ENCODE measurements at regions not wholly inside any gene's neighbourhood (a gene's known extent, or its start where the extent isn't known, plus 50 kb on each side); places are given as distances from the start of the nearest gene placed in this dataset.

- no peaks in the 10 kb centered on the region for H3K4me1 ChIP-seq
- H3K4me2 ChIP-seq, result no peak overlapping the region
- no peak overlapping the region for H3K9ac ChIP-seq
- no peaks in the 10 kb centered on the region for H3K9me3 ChIP-seq (replicated peaks in 1 of 11)
- no peaks in the 10 kb centered on the region for H3K36me3 ChIP-seq
- no peaks in the 10 kb centered on the region for H4K20me1 ChIP-seq
- H3K27ac ChIP-seq, result no peak overlapping the region
- no peak overlapping the region for H3K4me3 ChIP-seq
- no peak for TF ChIP-seq Cebpa-rat (IDR thresholded peaks at IDR 0.05)
- no peaks in the 10 kb centered on the region for H3K27me3 ChIP-seq
Observed at GRCh38 chr3:154040283-154040682, 80.9 kb upstream of the ARHGEF26 start.

DNA sequence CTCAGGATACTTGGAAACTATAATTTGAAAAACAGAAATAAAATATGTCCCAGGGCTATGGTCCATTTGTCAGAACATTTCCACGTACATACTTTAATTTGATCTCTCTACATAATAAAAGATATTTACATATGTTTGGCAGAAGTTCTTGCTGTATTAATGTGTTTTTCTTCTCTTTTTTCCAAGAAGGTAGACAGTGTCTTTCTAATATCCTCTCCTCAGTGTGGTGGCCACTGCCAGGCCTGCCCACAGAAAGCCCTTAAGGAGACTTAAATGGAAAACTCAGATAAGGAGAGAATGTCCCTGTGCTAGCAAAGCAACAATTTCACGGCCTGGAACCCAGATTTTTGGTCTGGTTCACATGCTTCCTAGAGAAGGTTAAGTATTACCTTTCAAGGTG is 76.5 kb upstream of the ARHGEF26 start:
- no peaks in the 10 kb centered on the region for H4K20me1 ChIP-seq
- no peaks in the 10 kb centered on the region for H3K4me1 ChIP-seq
- H3K9me3 ChIP-seq (replicated peaks in 1 of 11), result no peaks in the 10 kb centered on the region
- H3K4me3 ChIP-seq, result no peak overlapping the region
- H3K9ac ChIP-seq, result no peak overlapping the region
- H3K27ac ChIP-seq, result no peak overlapping the region
- no peak for TF ChIP-seq Cebpa-rat (IDR thresholded peaks at IDR 0.05)
- no peaks in the 10 kb centered on the region for H3K27me3 ChIP-seq
- H3K36me3 ChIP-seq, result no peaks in the 10 kb centered on the region
- no peak overlapping the region for H3K4me2 ChIP-seq

GRCh38 chr3:154050216-154050615 is 71.0 kb upstream of the ARHGEF26 start:
- H3K4me2 ChIP-seq, result no peak overlapping the region
- H3K27me3 ChIP-seq, result no peaks in the 10 kb centered on the region
- no peak overlapping the region for H3K9ac ChIP-seq
- H3K4me3 ChIP-seq, result no peak overlapping the region
- TF ChIP-seq Cebpa-rat (IDR thresholded peaks at IDR 0.05), result no peak
- H3K27ac ChIP-seq, result no peak overlapping the region
- no peaks in the 10 kb centered on the region for H3K4me1 ChIP-seq
- H3K9me3 ChIP-seq (replicated peaks in 1 of 11), result no peaks in the 10 kb centered on the region
- H3K36me3 ChIP-seq, result no peaks in the 10 kb centered on the region
- H4K20me1 ChIP-seq, result no peaks in the 10 kb centered on the region

GRCh38 chr3:154050766-154051165 is 70.4 kb upstream of the ARHGEF26 start:
- Histone ChIP-seq H3K4me2 (no peak overlapping the region), H3K27me3 (no peaks in the 10 kb centered on the region), H3K9me3 (replicated peaks in 1 of 11) (no peaks in the 10 kb centered on the region), H3K4me3 (no peak overlapping the region), H3K27ac (no peak overlapping the region), H3K36me3 (no peaks in the 10 kb centered on the region), H3K4me1 (no peaks in the 10 kb centered on the region), H3K9ac (no peak overlapping the region), H4K20me1 (no peaks in the 10 kb centered on the region)
- no peak for TF ChIP-seq Cebpa-rat (IDR thresholded peaks at IDR 0.05)

GRCh38 chr3:154059833-154060232 is 61.4 kb upstream of the ARHGEF26 start:
- Histone ChIP-seq H3K9ac (no peak overlapping the region), H4K20me1 (no peaks in the 10 kb centered on the region), H3K4me1 (no peaks in the 10 kb centered on the region), H3K4me2 (no peak overlapping the region), H3K27ac (no peak overlapping the region), H3K36me3 (no peaks in the 10 kb centered on the region), H3K27me3 (no peaks in the 10 kb centered on the region; a peak in 1 of 22 replicates), H3K4me3 (no peak overlapping the region), H3K9me3 (replicated peaks in 1 of 11) (no peaks in the 10 kb centered on the region)
- TF ChIP-seq Cebpa-rat (IDR thresholded peaks at IDR 0.05), result no peak

DNA sequence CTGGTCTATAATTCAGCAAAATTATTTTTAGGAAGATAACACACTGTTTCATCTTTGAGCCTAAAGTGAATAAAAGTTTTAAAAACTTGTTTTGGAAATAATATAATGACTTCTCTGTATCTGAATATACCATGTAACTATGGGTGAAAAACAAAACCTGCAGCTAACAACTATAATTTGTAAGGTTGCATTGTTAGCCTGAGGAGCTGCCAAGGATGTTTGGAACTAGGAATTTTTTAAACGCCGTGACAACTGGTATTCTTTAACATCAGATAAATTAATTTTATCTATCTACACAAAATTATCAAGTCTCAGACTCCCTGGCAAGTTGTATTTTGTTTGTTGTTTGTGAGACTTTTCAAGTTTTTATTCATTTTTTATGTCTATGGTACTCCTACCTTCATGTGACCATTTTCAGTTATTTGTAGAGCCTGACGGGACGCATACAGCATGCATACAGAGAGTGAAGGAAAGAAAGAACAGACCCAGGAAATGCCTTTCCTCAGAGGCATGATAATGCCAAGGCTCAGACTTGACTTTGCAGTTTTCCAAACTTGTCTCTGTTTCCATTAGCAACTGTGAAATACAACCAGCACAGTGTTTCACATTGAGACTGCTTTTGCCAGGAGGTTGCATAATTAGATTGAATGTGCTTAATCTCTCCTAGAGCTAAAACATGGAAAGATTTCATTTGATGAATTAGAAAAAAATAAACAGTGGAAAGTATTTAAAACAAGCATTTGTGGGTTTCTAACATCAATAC is 60.8 kb upstream of the ARHGEF26 start:
- no peak overlapping the region for H3K4me2 ChIP-seq
- H3K4me3 ChIP-seq, result no peak overlapping the region
- no peaks in the 10 kb centered on the region for H3K9me3 ChIP-seq (replicated peaks in 1 of 11)
- H3K27me3 ChIP-seq, result no peaks in the 10 kb centered on the region; a peak in 1 of 22 replicates
- H4K20me1 ChIP-seq, result no peaks in the 10 kb centered on the region
- no peaks in the 10 kb centered on the region for H3K4me1 ChIP-seq
- H3K9ac ChIP-seq, result no peak overlapping the region
- no peaks in the 10 kb centered on the region for H3K36me3 ChIP-seq
- no peak for TF ChIP-seq Cebpa-rat (IDR thresholded peaks at IDR 0.05)
- no peak overlapping the region for H3K27ac ChIP-seq

DNA sequence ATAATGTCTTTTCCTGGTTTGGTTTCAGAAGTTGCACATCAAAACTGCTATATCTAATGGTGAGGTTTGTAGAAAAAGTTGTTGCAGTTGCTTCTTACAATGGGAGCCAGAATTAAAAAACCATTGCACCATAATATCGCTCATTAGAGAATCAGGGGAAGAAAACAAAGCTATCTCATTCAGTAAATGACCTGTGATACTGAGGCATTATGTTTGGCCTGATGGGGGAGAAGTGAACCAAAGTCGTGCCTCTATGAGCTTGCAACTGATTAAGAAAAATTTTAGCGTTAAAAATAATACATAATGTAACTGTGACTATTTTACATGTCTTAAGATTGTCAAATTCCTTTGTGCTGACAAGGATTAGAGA is 60.2 kb upstream of the ARHGEF26 start:
- TF ChIP-seq Cebpa-rat (IDR thresholded peaks at IDR 0.05), result no peak
- Histone ChIP-seq H3K4me1 (no peaks in the 10 kb centered on the region), H3K9me3 (replicated peaks in 1 of 11) (no peaks in the 10 kb centered on the region), H3K4me3 (no peak overlapping the region), H3K4me2 (no peak overlapping the region), H3K27ac (no peak overlapping the region), H4K20me1 (no peaks in the 10 kb centered on the region), H3K27me3 (no peaks in the 10 kb centered on the region; a peak in 1 of 22 replicates), H3K9ac (no peak overlapping the region), H3K36me3 (no peaks in the 10 kb centered on the region)

DNA sequence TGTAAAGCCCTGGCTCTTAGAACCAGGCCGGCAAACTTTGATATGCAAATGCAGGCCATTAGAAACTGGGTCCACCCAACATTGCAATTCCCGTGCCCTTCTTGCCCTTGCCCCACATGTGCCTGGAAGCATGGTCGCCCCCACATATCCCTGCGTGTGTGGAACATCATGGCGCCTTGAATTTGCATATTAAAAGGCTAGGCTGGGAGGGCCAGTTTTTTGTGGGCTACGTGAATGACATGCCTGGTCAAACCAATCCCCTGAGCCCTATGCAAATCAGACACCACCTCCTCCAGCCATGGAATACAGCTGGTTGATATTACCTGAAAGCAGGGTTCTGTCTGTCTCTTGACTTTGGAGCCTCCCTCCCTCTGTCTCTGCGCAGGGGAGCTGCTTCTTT is 58.7 kb upstream of the ARHGEF26 start:
- no peaks in the 10 kb centered on the region for H3K9me3 ChIP-seq (replicated peaks in 1 of 11)
- no peak overlapping the region for H3K4me3 ChIP-seq
- no peaks in the 10 kb centered on the region for H4K20me1 ChIP-seq
- H3K4me1 ChIP-seq, result no peaks in the 10 kb centered on the region
- no peaks in the 10 kb centered on the region for H3K27me3 ChIP-seq
- H3K9ac ChIP-seq, result no peak overlapping the region
- H3K4me2 ChIP-seq, result no peak overlapping the region
- H3K27ac ChIP-seq, result no peak overlapping the region
- H3K36me3 ChIP-seq, result no peaks in the 10 kb centered on the region
- TF ChIP-seq Cebpa-rat (IDR thresholded peaks at IDR 0.05), result no peak

DNA sequence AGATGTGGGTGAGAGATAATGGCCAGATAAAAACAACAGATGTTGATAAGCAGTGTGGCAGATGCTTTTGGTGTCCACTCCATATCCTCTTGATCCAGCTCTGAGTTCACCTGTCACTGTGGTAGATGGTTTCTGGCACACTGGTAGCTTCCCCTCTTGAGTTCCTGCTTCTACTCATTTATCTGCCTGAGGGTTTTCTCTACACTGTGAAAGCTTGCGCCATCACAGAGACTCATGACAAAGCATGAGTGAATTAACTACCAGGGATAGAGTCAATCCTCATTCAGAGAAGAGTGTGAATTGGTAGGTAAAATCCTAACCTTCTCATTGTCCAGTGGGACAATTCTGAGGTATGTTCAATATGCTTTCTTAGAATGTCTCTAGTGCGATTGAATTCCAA is 50.0 kb upstream of the ARHGEF26 start:
- H3K4me2 ChIP-seq, result no peak overlapping the region
- no peak overlapping the region for H3K9ac ChIP-seq
- H3K27ac ChIP-seq, result no peak overlapping the region
- H3K27me3 ChIP-seq, result no peaks in the 10 kb centered on the region
- no peak overlapping the region for H3K4me3 ChIP-seq
- no peaks in the 10 kb centered on the region for H3K36me3 ChIP-seq
- no peak for TF ChIP-seq Cebpa-rat (IDR thresholded peaks at IDR 0.05)
- H3K4me1 ChIP-seq, result no peaks in the 10 kb centered on the region
- H3K9me3 ChIP-seq (replicated peaks in 1 of 11), result peaks cover 0 to 9% (median 5%) of the 10 kb centered on the region in 11 experiments; a peak in 5 of 22 replicates
- no peaks in the 10 kb centered on the region for H4K20me1 ChIP-seq

All from BLaER1 treated with 17β-estradiol and CSF1 and Interleukin-3, amounts not matched to agents 10 nM and 100 nM (cell line).